Uterus (tissue), 3 donors: ENCODE measurements at regions not wholly inside any gene's neighbourhood (a gene's known extent, or its start where the extent isn't known, plus 50 kb on each side); places are given as distances from the start of the nearest gene placed in this dataset.

Experiments used
- DNase-seq, 2 donors: peaks; one replicate each; pipeline ENCODE4 v3.0.0-alpha.2; 2019 to 2020
- H3K27ac ChIP-seq, 2 donors: fragments of 200-600 bp; sonication (generic); 1 replicate in 1 of 2; 2 replicates in 1 of 2; pipeline ENCODE4 v1.5.1; 2016 to 2018
- H3K27me3 ChIP-seq, 2 donors: fragments of 200-600 bp; sonication (generic); one replicate each; pipeline ENCODE4 v1.5.1; 2018 to 2019; ENCODE audit warnings: control low read depth in 1 of 2
- H3K36me3 ChIP-seq, 2 donors: fragments of 200-600 bp; sonication (generic); one replicate each; pipeline ENCODE4 v1.5.1; 2019; ENCODE audit warnings: control low read depth in 1 of 2
- H3K4me1 ChIP-seq, 2 donors: fragments of 200-600 bp; sonication (generic); one replicate each; pipeline ENCODE4 v1.5.1; 2018 to 2019; ENCODE audit warnings: control low read depth in 1 of 2
- H3K4me3 ChIP-seq, 2 donors: fragments of 200-600 bp; sonication (generic); 1 replicate in 1 of 2; 2 replicates in 1 of 2; pipeline ENCODE4 v1.5.1; 2018 to 2019; ENCODE audit warnings: mild to moderate bottlenecking in 1 of 2
- H3K9me3 ChIP-seq, 2 donors: fragments of 200-600 bp; sonication (generic); one replicate each; pipeline ENCODE4 v1.5.1; 2019; ENCODE audit warnings: control low read depth in 1 of 2
- CTCF ChIP-seq, 4 experiments: fragments of 200-600 bp in 2 of 4; fragments of 450-650 bp in 2 of 4; sonication (generic) in 2 of 4; IDR thresholded peaks; one replicate each; pipeline ENCODE4 v1.5.1; 2016 to 2019; ENCODE audit warnings: antibody characterized with exemption in 4 of 4, mild to moderate bottlenecking in 2 of 4, moderate library complexity in 1 of 4
- POLR2A ChIP-seq, 2 donors: fragments of 450-650 bp; IDR thresholded peaks; one replicate each; pipeline ENCODE4 v1.6.1; 2016; ENCODE audit warnings: antibody characterized with exemption in 2 of 2, mild to moderate bottlenecking in 1 of 2, moderate library complexity in 1 of 2
- intact Hi-C: fragments of 100-400 bp; cut with DNase I; formaldehyde crosslinking; loops from one replicate; pipeline ENCODE4 v1.15.1; 2023; ENCODE audit warnings: low total_unique reads
- donor health status: DM: yes; HTN: yes; CAD: no.

DNA sequence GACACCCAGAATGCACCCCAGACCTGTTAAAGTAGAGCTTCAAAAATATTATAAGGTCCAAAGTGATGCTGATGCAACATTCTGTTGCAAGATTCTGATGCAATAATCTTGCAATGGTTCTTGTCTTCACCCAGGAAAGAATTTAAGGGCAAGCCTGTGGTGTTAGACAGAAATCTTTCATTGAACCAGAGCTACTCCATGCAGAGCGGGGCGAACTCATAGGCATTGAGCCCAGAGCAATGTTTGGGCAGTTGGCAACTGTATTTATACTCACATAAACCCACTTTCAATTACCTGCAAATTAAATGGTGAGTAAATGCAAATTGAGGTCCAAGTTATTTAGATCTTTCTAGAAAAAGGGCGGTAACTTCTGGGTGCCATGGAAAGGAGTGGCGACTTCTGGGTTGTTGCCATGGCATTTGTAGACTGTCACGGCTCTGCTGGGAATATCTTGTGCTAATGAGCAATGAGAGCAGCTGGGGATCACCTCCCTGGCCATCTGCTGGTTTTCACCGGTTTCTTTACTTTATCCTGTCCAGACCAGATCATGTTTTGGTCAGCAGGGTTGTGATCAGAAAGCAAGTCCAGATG, 163.4 kb downstream of the ICE1 start:
- H3K9me3 ChIP-seq: no peaks in the 10 kb centered on the region
- TF ChIP-seq POLR2A (IDR thresholded peaks at IDR 0.05) (no peak), CTCF (IDR thresholded peaks at IDR 0.05) (no peak)
- no peak overlapping the region for H3K27ac ChIP-seq

GRCh38 chr5:5584751-5585150, 162.3 kb downstream of the ICE1 start:
- H3K27ac ChIP-seq: no peak overlapping the region
- no peaks in the 10 kb centered on the region for H3K27me3 ChIP-seq
- H3K36me3 ChIP-seq: no peaks in the 10 kb centered on the region
- H3K9me3 ChIP-seq: no peaks in the 10 kb centered on the region
- H3K4me1 ChIP-seq: no peaks in the 10 kb centered on the region
- intact Hi-C loops: no loop called here
- no peak overlapping the region for H3K4me3 ChIP-seq
- TF ChIP-seq POLR2A (IDR thresholded peaks at IDR 0.05) (no peak), CTCF (IDR thresholded peaks at IDR 0.05) (no peak)
- no peak for DNase-seq

More for the DNA sequence above, 163.4 kb downstream of the ICE1 start:
- DNase-seq: no peak
- intact Hi-C loops: no loop called here
- Histone ChIP-seq H3K36me3 (no peaks in the 10 kb centered on the region), H3K27me3 (no peaks in the 10 kb centered on the region), H3K4me1 (no peaks in the 10 kb centered on the region), H3K4me3 (no peak overlapping the region)

DNA sequence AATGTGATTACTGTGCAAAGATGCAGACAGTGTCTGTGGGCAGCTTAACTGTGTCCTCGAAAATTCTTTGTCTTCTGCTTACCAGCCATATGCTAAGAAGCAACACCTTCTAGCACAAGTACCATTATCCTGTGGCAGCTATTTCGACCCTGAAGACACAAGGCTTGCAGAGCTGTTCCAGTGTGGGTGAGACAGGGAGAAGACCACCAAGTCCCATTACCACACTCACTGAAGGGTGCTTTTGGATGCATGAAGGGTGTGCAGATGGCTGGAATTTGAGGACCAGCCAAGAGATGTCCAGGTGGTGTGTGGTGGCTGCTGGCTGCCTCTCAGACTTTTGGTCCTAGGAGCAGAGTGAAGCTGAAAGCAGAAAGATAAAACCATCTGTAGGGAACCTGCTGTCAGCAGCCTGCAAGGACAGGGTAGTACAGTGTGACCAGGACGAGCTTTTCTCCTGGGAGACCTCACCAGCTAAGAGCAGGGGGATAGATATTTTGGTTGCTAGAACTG, 161.8 kb downstream of the ICE1 start:
- H3K36me3 ChIP-seq: no peaks in the 10 kb centered on the region
- no peaks in the 10 kb centered on the region for H3K9me3 ChIP-seq
- no peaks in the 10 kb centered on the region for H3K4me1 ChIP-seq
- TF ChIP-seq POLR2A (IDR thresholded peaks at IDR 0.05) (no peak), CTCF (IDR thresholded peaks at IDR 0.05) (no peak)
- no peak overlapping the region for H3K27ac ChIP-seq
- intact Hi-C loops: no loop called here
- no peaks in the 10 kb centered on the region for H3K27me3 ChIP-seq
- no peak for DNase-seq
- H3K4me3 ChIP-seq: no peak overlapping the region

- intact Hi-C loops: no loop called here
- H3K27me3 ChIP-seq: no peaks in the 10 kb centered on the region
- TF ChIP-seq POLR2A (IDR thresholded peaks at IDR 0.05) (no peak), CTCF (IDR thresholded peaks at IDR 0.05) (no peak)
- H3K4me3 ChIP-seq: no peak overlapping the region
- H3K27ac ChIP-seq: no peak overlapping the region
- H3K9me3 ChIP-seq: no peaks in the 10 kb centered on the region
- no peaks in the 10 kb centered on the region for H3K36me3 ChIP-seq
- H3K4me1 ChIP-seq: no peaks in the 10 kb centered on the region
- DNase-seq: no peak
Measured at GRCh38 chr5:5583832-5584231, 161.4 kb downstream of the ICE1 start.

- Histone ChIP-seq H3K27ac (no peak overlapping the region), H3K36me3 (no peaks in the 10 kb centered on the region), H3K4me1 (no peaks in the 10 kb centered on the region), H3K9me3 (no peaks in the 10 kb centered on the region), H3K27me3 (no peaks in the 10 kb centered on the region), H3K4me3 (no peak overlapping the region)
- no peak for DNase-seq
- no peak for TF ChIP-seq POLR2A (IDR thresholded peaks at IDR 0.05)
- no peak for TF ChIP-seq CTCF (IDR thresholded peaks at IDR 0.05)
- intact Hi-C loops: no loop called here
Measured at GRCh38 chr5:5583023-5583765, 160.7 kb downstream of the ICE1 start.
